HCT116 (cell line): ENCODE measurements at regions not wholly inside any gene's neighbourhood (a gene's known extent, or its start where the extent isn't known, plus 50 kb on each side); places are given as distances from the start of the nearest gene placed in this dataset.

Experiments used
- ATAC-seq: fragments of 200-7000 bp; cut with Tn5 transposase; 2 replicates; pipeline ENCODE4 v1.9.1; 2020; ENCODE audit warnings: mild to moderate bottlenecking, moderate library complexity
- BruUV-seq: library from RNA; stranded (reverse); fragments of 400-500 nt; replicated peaks from 2 replicates; lab custom pipeline; 2021; lab: Mats Ljungman, UMichigan
- CTCF ChIA-PET: fragments of 300-600 bp; sonication (Branson Sonifier 250); formaldehyde crosslinking; loops from one replicate; lab custom pipeline; 2021; ENCODE audit warnings: antibody characterized with exemption; lab: Charles Lee
- POLR2A ChIA-PET: fragments of 300-600, 350-600 bp; sonication (Branson Sonifier 250); formaldehyde crosslinking; loops from one replicate; lab custom pipeline; 2021; ENCODE audit warnings: antibody characterized with exemption; lab: Charles Lee
- RAD21 ChIA-PET, 2 experiments: fragments of 300-600 bp; sonication (Branson Sonifier 250); formaldehyde crosslinking; loops; one replicate each; lab custom pipeline; 2023; ENCODE audit warnings: low total read pairs in 2 of 2; ENCODE audit not compliant: uncharacterized antibody in 2 of 2, unreplicated experiment in 2 of 2, low non-redundant PET in 1 of 2; lab: Charles Lee
- DNase-seq: peaks from one replicate; pipeline ENCODE4 v3.0.0-alpha.2; 2010; ENCODE audit warnings: low read depth, low spot score
- H2AFZ ChIP-seq: fragments of 200-600 bp; shearing (Covaris generic), sonication (generic); 2 replicates; pipeline ENCODE4 v1.6.1; 2017; ENCODE audit warnings: low read depth, mixed run types, mixed read lengths, antibody characterized with exemption, low read length; ENCODE audit not compliant: poor library complexity, severe bottlenecking
- H3K27ac ChIP-seq: 2 replicates; pipeline ENCODE4 v1.5.1; 2012; ENCODE audit warnings: low read depth, low read length
- H3K27me3 ChIP-seq: fragments of 200-600 bp; sonication (generic); 2 replicates; pipeline ENCODE4 v1.6.1; 2016; ENCODE audit warnings: mixed run types, low read length, mixed read lengths; ENCODE audit not compliant: insufficient read depth
- H3K36me3 ChIP-seq, 2 experiments: fragments of 200-500 bp in 1 of 2; fragments of 200-600 bp in 1 of 2; sonication (Bioruptor generic) in 1 of 2; sonication (generic) in 1 of 2; 2 replicates each; pipeline versions ENCODE4 v1.5.1 to v1.6.1; 2014 to 2016; ENCODE audit warnings: low read length in 2 of 2, inconsistent platforms in 1 of 2, mixed read lengths in 1 of 2, mixed run types in 1 of 2; ENCODE audit not compliant: insufficient read depth in 2 of 2, control insufficient read depth in 1 of 2
- H3K4me1 ChIP-seq, 2 experiments: fragments of 200-600 bp in 1 of 2; sonication (generic) in 1 of 2; 2 replicates each; pipeline versions ENCODE4 v1.5.1 to v1.6.1; 2012 to 2017; ENCODE audit warnings: low read length in 2 of 2, inconsistent platforms in 1 of 2, mild to moderate bottlenecking in 1 of 2, mixed read lengths in 1 of 2, mixed run types in 1 of 2, moderate library complexity in 1 of 2; ENCODE audit not compliant: insufficient read depth in 2 of 2, control insufficient read depth in 1 of 2
- H3K4me2 ChIP-seq: fragments of 200-600 bp; sonication (generic); 2 replicates; pipeline ENCODE4 v1.6.1; 2017; ENCODE audit warnings: mixed run types, low read length, mixed read lengths
- H3K4me3 ChIP-seq, 2 experiments: fragments of 200-600 bp in 1 of 2; sonication (generic) in 1 of 2; replicated peaks in 1 of 2; 2 replicates each; pipeline ENCODE4 v1.5.1; 2011 to 2016; ENCODE audit warnings: low read length in 2 of 2, control low read depth in 1 of 2, low read depth in 1 of 2, mild to moderate bottlenecking in 1 of 2, mixed read lengths in 1 of 2, mixed run types in 1 of 2
- H3K79me2 ChIP-seq: fragments of 200-600 bp; sonication (generic); 2 replicates; pipeline ENCODE4 v1.6.1; 2017; ENCODE audit warnings: mild to moderate bottlenecking, mixed run types, low read length, moderate library complexity, mixed read lengths; ENCODE audit not compliant: insufficient read depth
- H3K9ac ChIP-seq: fragments of 200-600 bp; sonication (generic); 2 replicates; pipeline ENCODE4 v1.6.1; 2016; ENCODE audit warnings: low read length, mixed read lengths
- H3K9me2 ChIP-seq: fragments of 200-600 bp; sonication (generic), shearing (Covaris generic); 2 replicates; pipeline ENCODE4 v1.6.1; 2017; ENCODE audit warnings: mixed run types, mild to moderate bottlenecking, moderate library complexity; ENCODE audit not compliant: insufficient read depth
- H3K9me3 ChIP-seq, 2 experiments: fragments of 200-500 bp in 1 of 2; fragments of 200-600 bp in 1 of 2; sonication (Bioruptor generic) in 1 of 2; sonication (generic) in 1 of 2; 2 replicates each; pipeline ENCODE4 v1.6.1; 2014 to 2017; ENCODE audit warnings: low read length in 2 of 2, mixed read lengths in 2 of 2, inconsistent platforms in 1 of 2, low read depth in 1 of 2, mild to moderate bottlenecking in 1 of 2, mixed run types in 1 of 2, moderate library complexity in 1 of 2; ENCODE audit not compliant: control insufficient read depth in 1 of 2, insufficient read depth in 1 of 2
- H4K20me1 ChIP-seq: fragments of 200-600 bp; sonication (generic), shearing (Covaris generic); 2 replicates; pipeline ENCODE4 v1.6.1; 2017; ENCODE audit warnings: mixed run types, mild to moderate bottlenecking, moderate library complexity; ENCODE audit not compliant: insufficient read depth
- CEBPB ChIP-seq: IDR thresholded peaks from 2 replicates; pipeline ENCODE4 v1.6.1; 2012; ENCODE audit warnings: low read depth
- EGR1 ChIP-seq: IDR thresholded peaks from 2 replicates; pipeline ENCODE4 v1.6.1; 2012; ENCODE audit warnings: low read depth
- ELF1 ChIP-seq: IDR thresholded peaks from 2 replicates; pipeline ENCODE4 v1.6.1; 2012; ENCODE audit warnings: low read depth, borderline replicate concordance
- EZH2phosphoT487 ChIP-seq: fragments of 200-600 bp; IDR thresholded peaks from 2 replicates; pipeline ENCODE4 v1.6.1; 2018; ENCODE audit warnings: antibody characterized with exemption, borderline replicate concordance
- FOSL1 ChIP-seq: IDR thresholded peaks from 2 replicates; pipeline ENCODE4 v1.6.1; 2012; ENCODE audit warnings: low read depth
- POLR2AphosphoS5 ChIP-seq: IDR thresholded peaks from 2 replicates; pipeline ENCODE4 v1.6.1; 2011; ENCODE audit warnings: mild to moderate bottlenecking, low read depth, low read length, moderate library complexity
- REST ChIP-seq: IDR thresholded peaks from 2 replicates; pipeline ENCODE4 v1.6.1; 2012; ENCODE audit warnings: low read depth
- SRF ChIP-seq: IDR thresholded peaks from 2 replicates; pipeline ENCODE4 v1.6.1; 2012; ENCODE audit warnings: low read depth
- ZFX ChIP-seq: fragments of 450-650 bp; IDR thresholded peaks from 2 replicates; pipeline ENCODE4 v1.6.1; 2017
- intact Hi-C: fragments of 100-400 bp; cut with micrococcal nuclease; formaldehyde crosslinking; loops from 2 replicates; pipeline ENCODE4 v1.10.0; 2022

DNA sequence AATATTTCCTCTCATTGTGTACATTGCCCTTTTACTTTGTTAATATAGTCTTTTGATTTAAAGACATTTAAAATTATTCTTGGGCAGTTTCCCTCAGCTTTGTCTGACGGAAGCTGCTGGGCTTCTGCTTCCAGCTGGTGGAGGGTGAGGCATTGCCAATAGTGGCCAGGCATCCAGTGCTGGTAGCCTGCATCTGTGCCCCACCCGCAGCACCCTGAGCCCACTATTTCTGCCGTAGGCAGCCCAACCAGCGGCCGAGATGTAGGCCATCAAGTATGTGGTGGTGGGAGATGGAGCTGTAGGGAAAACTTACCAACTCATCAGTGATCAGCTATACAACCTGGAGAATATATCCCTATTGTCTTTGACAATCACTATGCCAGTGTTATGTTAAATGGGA, 226.0 kb upstream of the SYNCRIP start:
- Histone ChIP-seq H3K9ac (no peak overlapping the region), H3K79me2 (no peaks in the 10 kb centered on the region), H2AFZ (no peak overlapping the region), H4K20me1 (no peaks in the 10 kb centered on the region), H3K9me3 (no peaks in the 10 kb centered on the region), H3K27ac (no peak overlapping the region), H3K4me1 (peaks cover 0 to 9% of the 10 kb centered on the region in 2 experiments; a peak in 1 of 4 replicates), H3K4me3 (no peak overlapping the region), H3K4me2 (no peak overlapping the region), H3K36me3 (no peaks in the 10 kb centered on the region), H3K9me2 (no peaks in the 10 kb centered on the region), H3K27me3 (0 out of 2 replicates have a peak, but pooled peaks cover 1% of the 10 kb centered on the region)
- no TSS peak for BruUV-seq
- ATAC-seq (no peak), DNase-seq (no peak)
- RAD21 ChIA-PET: no interaction called here
- CTCF ChIA-PET: no interaction called here
- POLR2A ChIA-PET: no interaction called here
- intact Hi-C loops: no loop called here
- TF ChIP-seq REST (no peak), POLR2AphosphoS5 (no peak), SRF (no peak), CEBPB (no peak), EZH2phosphoT487 (no peak), FOSL1 (no peak), ZFX (no peak), ELF1 (no peak), EGR1 (no peak)
